Esophagus muscularis mucosa (tissue), 4 donors: ENCODE measurements at regions not wholly inside any gene's neighbourhood (a gene's known extent, or its start where the extent isn't known, plus 50 kb on each side); places are given as distances from the start of the nearest gene placed in this dataset.
"Not testable (repeated sequence)": the region's sequence is repeated elsewhere in the genome, so short reads cannot be mapped to it uniquely, and the experiment has no call there.

Experiments
- DNase-seq: peaks from one replicate; pipeline ENCODE4 v3.0.0-alpha.2; 2017; ENCODE audit errors: extremely low spot score
- H3K27ac ChIP-seq, 4 donors: fragments of 200-600 bp; sonication (generic); replicated peaks in 1 of 4; 1 replicate in 3 of 4; 2 replicates in 1 of 4; pipeline ENCODE4 v1.5.1; 2016 to 2019; ENCODE audit warnings: mild to moderate bottlenecking in 1 of 4
- H3K27me3 ChIP-seq, 4 donors: fragments of 200-600 bp; sonication (generic); one replicate each; pipeline versions ENCODE4 v1.5.1 to v1.6.0; 2016 to 2019
- H3K36me3 ChIP-seq, 4 donors: fragments of 200-600 bp; sonication (generic); one replicate each; pipeline ENCODE4 v1.5.1; 2016 to 2019
- H3K4me1 ChIP-seq, 4 donors: fragments of 200-600 bp; sonication (generic); one replicate each; pipeline ENCODE4 v1.5.1; 2016 to 2019
- H3K4me3 ChIP-seq, 4 donors: fragments of 200-600 bp; sonication (generic); 1 replicate in 2 of 4; 2 replicates in 2 of 4; pipeline ENCODE4 v1.5.1; 2016 to 2019; ENCODE audit warnings: mild to moderate bottlenecking in 4 of 4, moderate library complexity in 1 of 4
- H3K9me3 ChIP-seq, 4 donors: fragments of 200-600 bp; sonication (generic); 1 replicate in 3 of 4; 2 replicates in 1 of 4; pipeline ENCODE4 v1.5.1; 2016 to 2019
- EP300 ChIP-seq: sonication (generic); formaldehyde crosslinking; IDR thresholded peaks from one replicate; pipeline ENCODE4 v1.6.1; 2017; ENCODE audit warnings: antibody characterized with exemption
- POLR2A ChIP-seq: fragments of 450-650 bp; IDR thresholded peaks from one replicate; pipeline ENCODE4 v1.6.1; 2017; ENCODE audit warnings: antibody characterized with exemption, moderate library complexity, mild to moderate bottlenecking, low read depth
- POLR2AphosphoS5 ChIP-seq, 2 donors: sonication (generic); formaldehyde crosslinking; IDR thresholded peaks; one replicate each; pipeline ENCODE4 v1.6.1; 2017; ENCODE audit warnings: antibody characterized with exemption in 2 of 2
- WGBS: methylation state at CpG from one replicate; pipeline ENCODE4 v1.1.5; 2018; 5-methylcytosine and 5-hydroxymethylcytosine counted together
- intact Hi-C: fragments of 100-400 bp; cut with DNase I; formaldehyde crosslinking; loops from one replicate; pipeline ENCODE4 v1.15.1; 2023
- TF ChIP-seq, protein P1 (sequence below), 3 experiments: fragments of 200-600 bp in 2 of 3; fragments of 450-650 bp in 1 of 3; sonication (generic) in 2 of 3; IDR thresholded peaks; one replicate each; pipeline ENCODE4 v1.5.1; 2017 to 2019; ENCODE audit warnings: antibody characterized with exemption in 3 of 3, mild to moderate bottlenecking in 2 of 3, moderate library complexity in 1 of 3

DNA sequence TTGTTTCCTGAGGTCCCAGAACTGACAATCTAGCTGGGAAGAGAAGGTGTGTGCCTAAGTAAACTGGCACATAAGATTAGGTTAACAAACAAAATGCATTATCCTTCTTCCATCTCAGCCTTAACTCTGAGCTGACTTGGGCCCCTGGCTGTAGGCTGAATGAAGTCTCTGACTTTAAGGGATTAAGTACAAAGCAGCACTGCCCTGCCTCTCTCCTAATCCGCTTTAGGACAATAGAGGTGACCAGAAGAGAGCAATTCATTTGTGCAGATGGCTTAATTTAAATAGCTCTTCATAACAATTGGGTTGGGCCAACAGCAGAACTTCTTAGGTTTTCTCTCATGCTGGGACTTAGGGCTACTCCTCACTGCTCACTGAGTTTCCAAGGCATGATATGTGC, 181.6 kb upstream of the SOX14 start:
- no peaks in the 10 kb centered on the region for H3K27me3 ChIP-seq
- no peak for DNase-seq
- WGBS, result 69% methylated on average over 1 of the region's 1 CpG
- no peak overlapping the region for H3K27ac ChIP-seq
- H3K36me3 ChIP-seq, result no peaks in the 10 kb centered on the region
- H3K4me1 ChIP-seq, result no peaks in the 10 kb centered on the region
- peaks cover 0 to 4% (median 0%) of the 10 kb centered on the region in 4 donors for H3K9me3 ChIP-seq
- intact Hi-C loops, result no loop called here
- H3K4me3 ChIP-seq, result no peak overlapping the region
- TF ChIP-seq POLR2A, result no peak
- TF ChIP-seq, protein P1, sequence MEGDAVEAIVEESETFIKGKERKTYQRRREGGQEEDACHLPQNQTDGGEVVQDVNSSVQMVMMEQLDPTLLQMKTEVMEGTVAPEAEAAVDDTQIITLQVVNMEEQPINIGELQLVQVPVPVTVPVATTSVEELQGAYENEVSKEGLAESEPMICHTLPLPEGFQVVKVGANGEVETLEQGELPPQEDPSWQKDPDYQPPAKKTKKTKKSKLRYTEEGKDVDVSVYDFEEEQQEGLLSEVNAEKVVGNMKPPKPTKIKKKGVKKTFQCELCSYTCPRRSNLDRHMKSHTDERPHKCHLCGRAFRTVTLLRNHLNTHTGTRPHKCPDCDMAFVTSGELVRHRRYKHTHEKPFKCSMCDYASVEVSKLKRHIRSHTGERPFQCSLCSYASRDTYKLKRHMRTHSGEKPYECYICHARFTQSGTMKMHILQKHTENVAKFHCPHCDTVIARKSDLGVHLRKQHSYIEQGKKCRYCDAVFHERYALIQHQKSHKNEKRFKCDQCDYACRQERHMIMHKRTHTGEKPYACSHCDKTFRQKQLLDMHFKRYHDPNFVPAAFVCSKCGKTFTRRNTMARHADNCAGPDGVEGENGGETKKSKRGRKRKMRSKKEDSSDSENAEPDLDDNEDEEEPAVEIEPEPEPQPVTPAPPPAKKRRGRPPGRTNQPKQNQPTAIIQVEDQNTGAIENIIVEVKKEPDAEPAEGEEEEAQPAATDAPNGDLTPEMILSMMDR (IDR thresholded peaks at IDR 0.05), result no peak
- TF ChIP-seq EP300, result no peak
- no peak for TF ChIP-seq POLR2AphosphoS5 (IDR thresholded peaks at IDR 0.05)

DNA sequence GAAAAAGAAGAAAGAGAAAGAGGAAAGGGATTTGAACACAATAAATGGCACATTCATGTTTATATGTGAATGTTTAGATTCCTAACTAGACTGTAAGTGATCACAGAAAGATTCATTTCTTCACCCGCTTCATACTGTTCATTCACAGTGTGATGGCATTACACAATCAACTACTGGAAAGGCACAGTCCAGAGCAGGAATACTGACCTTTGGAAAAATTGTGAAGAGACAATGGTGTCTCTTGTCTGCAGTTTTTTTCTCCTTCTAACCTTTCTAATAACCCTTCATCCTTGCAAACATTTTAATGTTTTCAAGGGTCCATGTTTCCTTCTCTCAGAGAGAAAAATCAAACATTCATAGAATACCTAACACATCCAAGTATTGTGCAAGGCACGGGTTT, 180.9 kb upstream of the SOX14 start:
- TF ChIP-seq, protein P1 (IDR thresholded peaks at IDR 0.05), result no peak
- TF ChIP-seq POLR2AphosphoS5 (IDR thresholded peaks at IDR 0.05) (no peak), POLR2A (no peak), EP300 (no peak)
- Histone ChIP-seq H3K27ac (no peak overlapping the region), H3K9me3 (no peaks in the 10 kb centered on the region), H3K27me3 (no peaks in the 10 kb centered on the region), H3K36me3 (no peaks in the 10 kb centered on the region), H3K4me3 (no peak overlapping the region), H3K4me1 (no peaks in the 10 kb centered on the region)
- WGBS, result 82% methylated on average over 2 of the region's 2 CpGs
- intact Hi-C loops, result no loop called here
- no peak for DNase-seq

DNA sequence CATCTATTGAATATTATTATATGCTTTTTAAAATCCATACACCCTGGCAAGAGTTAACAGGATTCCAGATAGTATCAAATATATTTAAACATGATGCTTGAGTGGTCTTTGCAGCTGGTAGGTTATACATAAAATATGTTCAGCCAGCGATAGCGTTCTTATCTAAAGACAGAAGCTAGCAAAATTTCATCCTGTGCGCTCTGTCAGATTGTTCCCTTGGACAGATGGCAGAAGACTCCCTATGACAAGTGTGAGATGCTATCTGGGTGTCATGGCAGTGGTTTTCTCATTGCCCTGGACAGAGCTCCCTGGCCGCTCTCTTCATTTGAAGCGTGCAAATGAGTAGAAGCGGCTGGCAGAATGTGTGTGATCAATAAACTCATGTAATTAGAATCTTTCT, 175.2 kb upstream of the SOX14 start:
- Histone ChIP-seq H3K9me3 (no peaks in the 10 kb centered on the region), H3K4me3 (no peak overlapping the region), H3K27me3 (no peaks in the 10 kb centered on the region), H3K27ac (no peak overlapping the region), H3K36me3 (no peaks in the 10 kb centered on the region), H3K4me1 (no peaks in the 10 kb centered on the region)
- intact Hi-C loops, result no loop called here
- TF ChIP-seq POLR2AphosphoS5 (IDR thresholded peaks at IDR 0.05) (no peak), POLR2A (no peak), EP300 (no peak)
- TF ChIP-seq, protein P1 (IDR thresholded peaks at IDR 0.05), result no peak
- DNase-seq, result no peak
- 76% methylated on average over 6 of the region's 6 CpGs for WGBS

GRCh38 chr3:137595415-137595814, 168.7 kb upstream of the SOX14 start:
- H3K9me3 ChIP-seq, H3K36me3 ChIP-seq, H3K27ac ChIP-seq, H3K27me3 ChIP-seq, H3K4me3 ChIP-seq, DNase-seq, intact Hi-C loops, H3K4me1 ChIP-seq: not testable (repeated sequence)
- 91% methylated on average over 3 of the region's 4 CpGs for WGBS

DNA sequence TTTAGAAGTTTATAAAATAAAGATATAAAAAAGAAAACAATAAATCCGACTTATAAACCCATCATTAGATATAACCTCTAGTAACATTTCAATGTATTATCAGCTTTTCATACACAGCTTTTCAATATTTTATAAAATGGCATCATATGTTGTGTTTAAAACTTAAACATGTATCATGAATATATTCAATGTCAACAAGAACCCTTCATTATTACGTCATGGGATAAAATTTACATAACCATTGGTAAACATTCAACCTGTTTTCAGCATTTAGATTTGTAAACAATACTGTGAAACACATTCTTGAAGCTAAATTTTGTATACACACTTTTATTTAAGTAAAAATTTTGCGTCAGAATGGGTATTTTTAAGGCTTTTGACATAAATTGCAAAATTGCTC, 153.4 kb upstream of the SOX14 start:
- H3K36me3 ChIP-seq, result no peaks in the 10 kb centered on the region
- no peak overlapping the region for H3K27ac ChIP-seq
- intact Hi-C loops, result no loop called here
- no peaks in the 10 kb centered on the region for H3K4me1 ChIP-seq
- no peak for DNase-seq
- H3K27me3 ChIP-seq, result no peaks in the 10 kb centered on the region
- H3K9me3 ChIP-seq, result no peaks in the 10 kb centered on the region
- no peak overlapping the region for H3K4me3 ChIP-seq
- 79% methylated on average over 3 of the region's 3 CpGs for WGBS
- TF ChIP-seq POLR2A (no peak), POLR2AphosphoS5 (IDR thresholded peaks at IDR 0.05) (no peak), EP300 (no peak)
- TF ChIP-seq, protein P1 (IDR thresholded peaks at IDR 0.05), result no peak
